22Rv1 (cell line): ENCODE measurements at regions not wholly inside any gene's neighbourhood (a gene's known extent, or its start where the extent isn't known, plus 50 kb on each side); places are given as distances from the start of the nearest gene placed in this dataset.
"Not testable (repeated sequence)": the region's sequence is repeated elsewhere in the genome, so short reads cannot be mapped to it uniquely, and the experiment has no call there.

ENCODE experiments used
- H3K27ac ChIP-seq: fragments of 450-650 bp; 2 replicates; pipeline ENCODE4 v1.5.1; 2017
- ZFX ChIP-seq: fragments of 450-650 bp; IDR thresholded peaks from 2 replicates; pipeline ENCODE4 v1.6.1; 2017; ENCODE audit warnings: antibody characterized with exemption, borderline replicate concordance
- TF ChIP-seq, protein P1 (sequence below): fragments of 450-650 bp; IDR thresholded peaks from 2 replicates; pipeline ENCODE4 v1.5.1; 2017; ENCODE audit warnings: mild to moderate bottlenecking

GRCh38 chr5:57429513-57430120 is 53.0 kb downstream of the ACTBL2 start:
- TF ChIP-seq, protein P1, sequence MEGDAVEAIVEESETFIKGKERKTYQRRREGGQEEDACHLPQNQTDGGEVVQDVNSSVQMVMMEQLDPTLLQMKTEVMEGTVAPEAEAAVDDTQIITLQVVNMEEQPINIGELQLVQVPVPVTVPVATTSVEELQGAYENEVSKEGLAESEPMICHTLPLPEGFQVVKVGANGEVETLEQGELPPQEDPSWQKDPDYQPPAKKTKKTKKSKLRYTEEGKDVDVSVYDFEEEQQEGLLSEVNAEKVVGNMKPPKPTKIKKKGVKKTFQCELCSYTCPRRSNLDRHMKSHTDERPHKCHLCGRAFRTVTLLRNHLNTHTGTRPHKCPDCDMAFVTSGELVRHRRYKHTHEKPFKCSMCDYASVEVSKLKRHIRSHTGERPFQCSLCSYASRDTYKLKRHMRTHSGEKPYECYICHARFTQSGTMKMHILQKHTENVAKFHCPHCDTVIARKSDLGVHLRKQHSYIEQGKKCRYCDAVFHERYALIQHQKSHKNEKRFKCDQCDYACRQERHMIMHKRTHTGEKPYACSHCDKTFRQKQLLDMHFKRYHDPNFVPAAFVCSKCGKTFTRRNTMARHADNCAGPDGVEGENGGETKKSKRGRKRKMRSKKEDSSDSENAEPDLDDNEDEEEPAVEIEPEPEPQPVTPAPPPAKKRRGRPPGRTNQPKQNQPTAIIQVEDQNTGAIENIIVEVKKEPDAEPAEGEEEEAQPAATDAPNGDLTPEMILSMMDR, result no peak
- no peak for TF ChIP-seq ZFX
- no peak overlapping the region for H3K27ac ChIP-seq

DNA sequence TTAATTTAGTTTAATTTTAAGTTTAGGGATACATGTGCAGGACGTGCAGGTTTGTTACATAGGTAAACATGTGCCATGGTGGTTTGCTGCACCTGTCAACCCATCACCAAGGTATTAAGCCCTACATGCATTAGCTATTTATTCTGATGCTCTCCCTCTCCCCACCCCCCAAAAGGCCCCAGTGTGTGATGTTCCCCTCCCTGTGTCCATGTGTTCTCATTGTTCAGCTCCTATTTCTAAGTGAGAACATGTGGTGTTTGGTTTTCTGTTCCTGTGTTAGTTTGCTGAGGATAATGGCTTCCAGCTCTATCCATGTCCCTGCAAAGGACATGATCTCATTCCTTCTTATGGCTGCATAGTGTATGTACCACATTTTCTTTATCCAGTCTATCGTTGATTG is 53.6 kb downstream of the ACTBL2 start:
- not testable (repeated sequence) for H3K27ac ChIP-seq

DNA sequence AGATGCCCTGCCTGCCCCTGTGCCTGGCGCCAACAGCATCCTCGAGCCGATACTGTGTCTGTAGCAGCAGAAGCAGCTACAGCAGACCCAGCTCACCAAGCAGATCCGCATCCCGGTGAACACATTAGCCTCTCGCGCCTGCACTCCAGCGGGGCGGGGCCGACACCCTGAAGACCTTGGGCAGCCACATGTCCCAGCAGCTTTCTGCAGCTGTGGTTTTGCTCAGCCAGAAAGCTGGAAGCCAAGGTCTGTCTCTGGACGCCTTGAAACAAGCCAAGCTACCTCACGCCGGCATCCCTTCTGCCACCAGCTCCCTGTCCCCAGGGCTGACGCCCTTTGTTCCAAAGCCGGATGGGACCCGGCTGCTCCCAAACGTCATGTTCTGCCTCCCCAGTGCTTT is 59.6 kb downstream of the ACTBL2 start:
- TF ChIP-seq ZFX, result no peak
- TF ChIP-seq, protein P1, result no peak
- no peak overlapping the region for H3K27ac ChIP-seq

DNA sequence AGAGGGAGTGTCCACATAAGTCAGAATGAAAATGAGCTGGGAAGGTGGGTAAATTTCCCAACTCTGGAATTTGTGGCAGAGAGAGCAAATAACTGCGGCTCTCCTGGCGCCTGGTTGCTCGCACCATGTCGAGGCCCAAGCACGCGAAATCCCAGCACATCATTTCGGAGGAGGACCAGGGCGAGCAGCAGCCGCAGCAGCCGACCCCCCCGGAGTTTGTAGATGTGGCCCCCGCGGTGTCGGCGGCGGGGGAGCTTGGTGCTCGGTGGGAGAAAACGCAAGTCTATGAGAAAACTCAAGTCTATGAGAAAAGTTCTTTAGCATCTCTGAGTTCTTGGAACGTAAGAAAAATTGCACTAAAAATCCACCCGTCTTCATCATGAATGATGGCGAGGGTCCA is 60.3 kb downstream of the ACTBL2 start:
- no peak for TF ChIP-seq ZFX
- TF ChIP-seq, protein P1, result no peak
- no peak overlapping the region for H3K27ac ChIP-seq

GRCh38 chr5:57420801-57421200 is 61.8 kb downstream of the ACTBL2 start:
- H3K27ac ChIP-seq, result no peak overlapping the region
- TF ChIP-seq, protein P1, result no peak
- no peak for TF ChIP-seq ZFX

GRCh38 chr5:57417971-57418370 is 64.6 kb downstream of the ACTBL2 start:
- TF ChIP-seq ZFX, result no peak
- TF ChIP-seq, protein P1, result no peak

GRCh38 chr5:57417320-57417719 is 65.3 kb downstream of the ACTBL2 start:
- H3K27ac ChIP-seq, result no peak overlapping the region
- TF ChIP-seq ZFX, result no peak
- TF ChIP-seq, protein P1, result no peak

More at GRCh38 chr5:57417971-57418370, 64.6 kb downstream of the ACTBL2 start:
- no peak overlapping the region for H3K27ac ChIP-seq
